ENCODE measurements at regions not wholly inside any gene's neighbourhood (a gene's known extent, or its start where the extent isn't known, plus 50 kb on each side); places are given as distances from the start of the nearest gene placed in this dataset.

DNA sequence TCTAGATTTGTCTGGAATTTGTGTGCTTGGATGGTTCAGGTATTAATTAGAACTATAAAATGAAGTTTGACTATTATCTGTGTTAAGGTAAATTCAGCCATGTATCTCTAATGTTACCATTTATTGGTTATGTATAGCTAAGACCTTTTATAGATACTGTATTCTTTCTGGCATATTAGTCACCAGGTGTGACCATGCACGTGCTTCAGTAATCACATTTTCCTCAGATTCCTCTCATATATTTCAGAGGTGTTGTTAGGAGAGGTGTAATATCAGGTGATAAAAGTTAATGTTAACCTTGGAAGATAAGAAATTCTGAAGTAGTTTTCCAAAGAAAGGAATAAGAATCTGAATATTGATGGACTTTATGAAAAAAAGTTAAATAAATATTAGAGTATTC, 194.5 kb upstream of the KHDRBS2 start:
- TF ChIP-seq, protein P1, sequence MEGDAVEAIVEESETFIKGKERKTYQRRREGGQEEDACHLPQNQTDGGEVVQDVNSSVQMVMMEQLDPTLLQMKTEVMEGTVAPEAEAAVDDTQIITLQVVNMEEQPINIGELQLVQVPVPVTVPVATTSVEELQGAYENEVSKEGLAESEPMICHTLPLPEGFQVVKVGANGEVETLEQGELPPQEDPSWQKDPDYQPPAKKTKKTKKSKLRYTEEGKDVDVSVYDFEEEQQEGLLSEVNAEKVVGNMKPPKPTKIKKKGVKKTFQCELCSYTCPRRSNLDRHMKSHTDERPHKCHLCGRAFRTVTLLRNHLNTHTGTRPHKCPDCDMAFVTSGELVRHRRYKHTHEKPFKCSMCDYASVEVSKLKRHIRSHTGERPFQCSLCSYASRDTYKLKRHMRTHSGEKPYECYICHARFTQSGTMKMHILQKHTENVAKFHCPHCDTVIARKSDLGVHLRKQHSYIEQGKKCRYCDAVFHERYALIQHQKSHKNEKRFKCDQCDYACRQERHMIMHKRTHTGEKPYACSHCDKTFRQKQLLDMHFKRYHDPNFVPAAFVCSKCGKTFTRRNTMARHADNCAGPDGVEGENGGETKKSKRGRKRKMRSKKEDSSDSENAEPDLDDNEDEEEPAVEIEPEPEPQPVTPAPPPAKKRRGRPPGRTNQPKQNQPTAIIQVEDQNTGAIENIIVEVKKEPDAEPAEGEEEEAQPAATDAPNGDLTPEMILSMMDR (IDR thresholded peaks at IDR 0.05; ENCODE audit: extremely low read depth in 1 of 2, insufficient read depth in 1 of 2, low read depth in 1 of 2, low read length in 2 of 2) = no peak
- TF ChIP-seq POLR2AphosphoS5 (IDR thresholded peaks at IDR 0.05; ENCODE audit: insufficient read depth, low read depth, low read length) (no peak), POLR2A (IDR thresholded peaks at IDR 0.05; ENCODE audit: low read depth, low read length) (no peak), JUN (IDR thresholded peaks at IDR 0.05; ENCODE audit: borderline replicate concordance, insufficient read depth, insufficient read length, low read depth) (no peak), EZH2 (IDR thresholded peaks at IDR 0.05; ENCODE audit: borderline replicate concordance, low read depth, low read length, severe bottlenecking) (no peak), FOS (IDR thresholded peaks at IDR 0.05; ENCODE audit: borderline replicate concordance, insufficient read depth, low read length) (no peak), MYC (IDR thresholded peaks at IDR 0.05; ENCODE audit: low read depth, low read length) (no peak), GATA2 (IDR thresholded peaks at IDR 0.05; ENCODE audit: insufficient read depth, insufficient read length, low read depth, low read length) (no peak)
- TF ChIP-seq, protein P2, sequence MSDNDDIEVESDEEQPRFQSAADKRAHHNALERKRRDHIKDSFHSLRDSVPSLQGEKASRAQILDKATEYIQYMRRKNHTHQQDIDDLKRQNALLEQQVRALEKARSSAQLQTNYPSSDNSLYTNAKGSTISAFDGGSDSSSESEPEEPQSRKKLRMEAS (IDR thresholded peaks at IDR 0.05; ENCODE audit: insufficient read depth, insufficient read length) = no peak
